H9 (cell line): ENCODE measurements at regions not wholly inside any gene's neighbourhood (a gene's known extent, or its start where the extent isn't known, plus 50 kb on each side); places are given as distances from the start of the nearest gene placed in this dataset.

Source experiments
- DNase-seq: peaks from one replicate; pipeline ENCODE4 v3.0.0-alpha.2; 2017
- H2AFZ ChIP-seq: one replicate; pipeline ENCODE4 v1.6.1; 2013; ENCODE audit warnings: mild to moderate bottlenecking, low read length, control low read depth, moderate library complexity
- H2AK5ac ChIP-seq: 2 replicates; pipeline ENCODE4 v1.6.1; 2013; ENCODE audit warnings: low read length, control low read depth, mixed read lengths; ENCODE audit not compliant: insufficient read length
- H2BK120ac ChIP-seq: one replicate; pipeline ENCODE4 v1.6.1; 2013; ENCODE audit warnings: low read depth, mild to moderate bottlenecking, low read length, control low read depth, inconsistent platforms; ENCODE audit not compliant: poor library complexity, severe bottlenecking
- H2BK12ac ChIP-seq: 2 replicates; pipeline ENCODE4 v1.6.1; 2013; ENCODE audit warnings: low read length, control low read depth, mixed read lengths, low read depth; ENCODE audit not compliant: insufficient read length
- H2BK15ac ChIP-seq: 2 replicates; pipeline ENCODE4 v1.6.1; 2013; ENCODE audit warnings: low read depth, low read length, control low read depth
- H2BK20ac ChIP-seq: one replicate; pipeline ENCODE4 v1.6.1; 2013; ENCODE audit warnings: low read depth, mild to moderate bottlenecking, low read length, control low read depth, inconsistent platforms; ENCODE audit not compliant: poor library complexity, severe bottlenecking
- H2BK5ac ChIP-seq: 2 replicates; pipeline ENCODE4 v1.6.1; 2013; ENCODE audit warnings: low read length, control low read depth, mixed read lengths; ENCODE audit not compliant: insufficient read length
- H3K14ac ChIP-seq: 2 replicates; pipeline ENCODE4 v1.6.1; 2013; ENCODE audit warnings: low read length, control low read depth; ENCODE audit not compliant: insufficient read depth
- H3K18ac ChIP-seq: 2 replicates; pipeline ENCODE4 v1.6.1; 2013; ENCODE audit warnings: low read depth, mild to moderate bottlenecking, mixed read lengths, low read length, control low read depth; ENCODE audit not compliant: insufficient read length
- H3K23ac ChIP-seq: 2 replicates; pipeline ENCODE4 v1.6.1; 2013; ENCODE audit warnings: low read length, control low read depth, mixed read lengths, low read depth; ENCODE audit not compliant: insufficient read length
- H3K23me2 ChIP-seq: 2 replicates; pipeline ENCODE4 v1.6.1; 2013; ENCODE audit warnings: low read depth, mild to moderate bottlenecking, mixed read lengths, low read length, control low read depth; ENCODE audit not compliant: insufficient read length, poor library complexity, severe bottlenecking
- H3K27ac ChIP-seq: 2 replicates; pipeline ENCODE4 v1.5.1; 2013; ENCODE audit warnings: low read length, control low read depth, mixed read lengths, low read depth; ENCODE audit not compliant: insufficient read length
- H3K27me3 ChIP-seq: 2 replicates; pipeline ENCODE4 v1.6.1; 2013; ENCODE audit warnings: low read length, control low read depth, inconsistent platforms; ENCODE audit not compliant: insufficient read depth
- H3K4ac ChIP-seq: 2 replicates; pipeline ENCODE4 v1.6.1; 2013; ENCODE audit warnings: low read depth, mild to moderate bottlenecking, control low read depth, inconsistent platforms, low read length, moderate library complexity
- H3K4me1 ChIP-seq: 2 replicates; pipeline ENCODE4 v1.6.1; 2013; ENCODE audit warnings: low read length, control low read depth, inconsistent platforms; ENCODE audit not compliant: insufficient read depth
- H3K4me2 ChIP-seq: 2 replicates; pipeline ENCODE4 v1.6.1; 2013; ENCODE audit warnings: low read length, control low read depth, mixed read lengths; ENCODE audit not compliant: insufficient read length, insufficient read depth
- H3K56ac ChIP-seq: 2 replicates; pipeline ENCODE4 v1.6.1; 2013; ENCODE audit warnings: low read depth, mild to moderate bottlenecking, mixed read lengths, low read length, control low read depth; ENCODE audit not compliant: insufficient read length
- H3K79me1 ChIP-seq: 2 replicates; pipeline ENCODE4 v1.6.1; 2013; ENCODE audit warnings: low read depth, mild to moderate bottlenecking, moderate library complexity, low read length, control low read depth, inconsistent platforms; ENCODE audit not compliant: insufficient read depth, poor library complexity, severe bottlenecking
- H3K79me2 ChIP-seq: 2 replicates; pipeline ENCODE4 v1.6.1; 2013; ENCODE audit warnings: low read length, control low read depth, inconsistent platforms; ENCODE audit not compliant: insufficient read depth
- H3K9ac ChIP-seq: 2 replicates; pipeline ENCODE4 v1.6.1; 2013; ENCODE audit warnings: low read length, control low read depth, mixed read lengths; ENCODE audit not compliant: insufficient read length; ENCODE audit errors: extremely low read depth
- H3K9me3 ChIP-seq: one replicate; pipeline ENCODE4 v1.6.1; 2013; ENCODE audit warnings: low read depth, low read length, inconsistent platforms; ENCODE audit not compliant: control insufficient read depth
- H3T11ph ChIP-seq: one replicate; pipeline ENCODE4 v1.6.1; 2013; ENCODE audit warnings: mild to moderate bottlenecking, low read length, control low read depth, inconsistent platforms
- H4K20me1 ChIP-seq: one replicate; pipeline ENCODE4 v1.6.1; 2013; ENCODE audit not compliant: control insufficient read depth, insufficient read length, insufficient read depth
- H4K5ac ChIP-seq: 2 replicates; pipeline ENCODE4 v1.6.1; 2013; ENCODE audit warnings: low read depth, mild to moderate bottlenecking, mixed read lengths, low read length, control low read depth; ENCODE audit not compliant: insufficient read length
- H4K8ac ChIP-seq: replicated peaks from 2 replicates; pipeline ENCODE4 v1.6.1; 2013; ENCODE audit warnings: low read length, control low read depth, mixed read lengths, low read depth; ENCODE audit not compliant: insufficient read length
- H4K91ac ChIP-seq: 2 replicates; pipeline ENCODE4 v1.6.1; 2013; ENCODE audit warnings: low read depth, mild to moderate bottlenecking, moderate library complexity, mixed read lengths, low read length, control low read depth; ENCODE audit not compliant: insufficient read length
- H3K27ac Mint-ChIP-seq, 3 experiments: 2 replicates in 2 of 3; 3 replicates in 1 of 3; pipeline ENCODE4 v1.8.0; 2020 to 2021; ENCODE audit warnings: mixed read lengths in 3 of 3, mild to moderate bottlenecking in 1 of 3, moderate library complexity in 1 of 3
- H3K27me3 Mint-ChIP-seq: 2 replicates; pipeline ENCODE4 v1.8.0; 2021; ENCODE audit warnings: low read depth, mild to moderate bottlenecking, moderate library complexity, mixed read lengths
- H3K36me3 Mint-ChIP-seq, 3 experiments: 2 replicates in 2 of 3; 3 replicates in 1 of 3; pipeline ENCODE4 v1.8.0; 2020 to 2021; ENCODE audit warnings: low read depth in 3 of 3, mixed read lengths in 3 of 3; ENCODE audit not compliant: insufficient read depth in 1 of 3
- H3K4me1 Mint-ChIP-seq, 2 experiments: 2 replicates each; pipeline ENCODE4 v1.8.0; 2020; ENCODE audit warnings: mixed read lengths in 2 of 2
- H3K4me3 Mint-ChIP-seq, 2 experiments: 2 replicates in 1 of 2; 3 replicates in 1 of 2; pipeline ENCODE4 v1.8.0; 2020 to 2021; ENCODE audit warnings: mild to moderate bottlenecking in 2 of 2, mixed read lengths in 2 of 2, moderate library complexity in 1 of 2
- H3K9me3 Mint-ChIP-seq, 2 experiments: 2 replicates in 1 of 2; 3 replicates in 1 of 2; pipeline ENCODE4 v1.8.0; 2020; ENCODE audit warnings: mild to moderate bottlenecking in 2 of 2, mixed read lengths in 2 of 2, moderate library complexity in 1 of 2
- CTCF ChIP-seq: fragments of 200-600 bp; sonication (generic); conservative IDR thresholded peaks from 3 replicates; pipeline ENCODE4 v1.8.0; 2021; ENCODE audit warnings: antibody characterized with exemption, mild to moderate bottlenecking
- WGBS: extraction: QIAGEN DNeasy Blood & Tissue Kit; methylation state at CpG from one replicate; pipeline ENCODE4 v1.1.7; 2013; ENCODE audit warnings: missing lambda C conversion rate, low lambda C conversion rate, mixed read lengths; ENCODE audit not compliant: insufficient read length; ENCODE audit errors: extremely low coverage; 5-methylcytosine and 5-hydroxymethylcytosine counted together

- Histone ChIP-seq H3K56ac (no peak overlapping the region), H2BK20ac (no peak overlapping the region), H4K5ac (no peak overlapping the region), H2BK12ac (no peak overlapping the region), H3K79me2 (no peaks in the 10 kb centered on the region), H4K91ac (no peak overlapping the region), H3K9me3 (no peaks in the 10 kb centered on the region), H2BK120ac (no peak overlapping the region), H4K8ac (no peak overlapping the region), H3K27me3 (no peaks in the 10 kb centered on the region), H2AK5ac (no peak overlapping the region), H3K18ac (no peak overlapping the region), H3K4ac (no peak overlapping the region), H3K14ac (no peak overlapping the region), H2AFZ (no peak overlapping the region), H3K23ac (no peak overlapping the region), H4K20me1 (no peaks in the 10 kb centered on the region), H3K23me2 (no peaks in the 10 kb centered on the region), H2BK15ac (no peak overlapping the region), H3K4me1 (no peaks in the 10 kb centered on the region), H3K9ac (no peak overlapping the region), H3T11ph (no peak overlapping the region), H3K79me1 (no peaks in the 10 kb centered on the region), H2BK5ac (no peak overlapping the region), H3K27ac (no peak overlapping the region), H3K4me2 (no peak overlapping the region)
- WGBS: no CpG with 5 or more reads among the region's 2 CpGs
- no peak overlapping the region for H3K4me3 Mint-ChIP-seq
- TF ChIP-seq CTCF: no peak
- no peak for DNase-seq
- no peaks in the 10 kb centered on the region for H3K27me3 Mint-ChIP-seq
- peaks cover 0 to 7% of the 10 kb centered on the region in 2 experiments; a peak in 3 of 4 replicates for H3K4me1 Mint-ChIP-seq
- H3K9me3 Mint-ChIP-seq: peaks cover 3 to 4% of the 10 kb centered on the region in 2 experiments
- no peak overlapping the region for H3K27ac Mint-ChIP-seq
- peaks cover 2 to 5% (median 2%) of the 10 kb centered on the region in 3 experiments; a peak in 6 of 7 replicates for H3K36me3 Mint-ChIP-seq
Measured at GRCh38 chr5:167863883-167864282, 427.6 kb upstream of the WWC1 start.
